GM12878 (cell line): ENCODE measurements at regions not wholly inside any gene's neighbourhood (a gene's known extent, or its start where the extent isn't known, plus 50 kb on each side); places are given as distances from the start of the nearest gene placed in this dataset.

Source experiments
- ATAC-seq: fragments of 200-7000 bp; cut with Tn5 transposase; 3 replicates; pipeline ENCODE4 v1.9.1; 2020; ENCODE audit warnings: mild to moderate bottlenecking, moderate library complexity
- BruUV-seq: library from RNA; stranded (reverse); fragments of 400-500 nt; replicated peaks from 2 replicates; lab custom pipeline; 2021; lab: Mats Ljungman, UMichigan
- CTCF ChIA-PET: fragments of 300-600 bp; sonication (Branson Sonifier 250); formaldehyde crosslinking; extraction: SDS; loops from one replicate; lab custom pipeline; 2021; ENCODE audit warnings: inconsistent platforms; lab: Yijun Ruan, JAX
- POLR2A ChIA-PET: fragments of 350-600 bp; formaldehyde crosslinking; extraction: SDS; loops from one replicate; lab custom pipeline; 2021; ENCODE audit warnings: inconsistent platforms; lab: Charles Lee
- RAD21 ChIA-PET: fragments of 300-600 bp; sonication (Branson Sonifier 250); formaldehyde crosslinking; loops from one replicate; lab custom pipeline; 2023; ENCODE audit warnings: antibody characterized with exemption; ENCODE audit not compliant: unreplicated experiment; lab: Charles Lee
- SMC1A ChIA-PET: fragments of 300-600 bp; sonication (Branson Sonifier 250); formaldehyde crosslinking; loops from one replicate; lab custom pipeline; 2023; ENCODE audit not compliant: unreplicated experiment, uncharacterized antibody; lab: Charles Lee
- DNase-seq: peaks from one replicate; pipeline ENCODE4 v3.0.0-alpha.2; 2011; ENCODE audit warnings: low read depth, low spot score
- FAIRE-seq: peaks from 3 replicates; lab custom pipeline; 2011; peaks lifted over from hg19 to GRCh38; lab: Jason Lieb, UNC
- H2AFZ ChIP-seq: 2 replicates; pipeline ENCODE4 v1.6.0; 2011; ENCODE audit warnings: low read depth, low read length, control low read depth; ENCODE audit not compliant: control insufficient read depth
- H3K27ac ChIP-seq: 2 replicates; pipeline ENCODE4 v1.5.1; 2011; ENCODE audit warnings: control low read depth; ENCODE audit not compliant: control insufficient read depth, insufficient read depth
- H3K27me3 ChIP-seq, 2 experiments: replicated peaks in 1 of 2; 2 replicates each; pipeline versions ENCODE4 v1.6.0 to v1.6.1; 2011; ENCODE audit warnings: low read length in 1 of 2; ENCODE audit not compliant: control insufficient read depth in 2 of 2, insufficient read depth in 2 of 2
- H3K36me3 ChIP-seq, 2 experiments: 2 replicates each; pipeline ENCODE4 v1.5.1; 2011; ENCODE audit warnings: low read length in 1 of 2; ENCODE audit not compliant: control insufficient read depth in 2 of 2, insufficient read depth in 2 of 2
- H3K4me1 ChIP-seq: 2 replicates; pipeline ENCODE4 v1.6.1; 2011; ENCODE audit warnings: mild to moderate bottlenecking, low read length, moderate library complexity, mixed read lengths; ENCODE audit not compliant: control insufficient read depth, insufficient read depth
- H3K4me2 ChIP-seq: 2 replicates; pipeline ENCODE4 v1.6.0; 2011; ENCODE audit warnings: control low read depth; ENCODE audit not compliant: control insufficient read depth, insufficient read depth
- H3K4me3 ChIP-seq: fragments of 200-600 bp; sonication (generic); 2 replicates; pipeline ENCODE4 v1.5.1; 2016
- H3K79me2 ChIP-seq: 2 replicates; pipeline ENCODE4 v1.6.0; 2011; ENCODE audit warnings: low read length; ENCODE audit not compliant: control insufficient read depth, insufficient read depth
- H3K9ac ChIP-seq: 2 replicates; pipeline ENCODE4 v1.8.0; 2011; ENCODE audit warnings: low read length, control low read depth, mixed read lengths; ENCODE audit not compliant: control insufficient read depth, insufficient read depth
- H3K9me3 ChIP-seq: replicated peaks from 3 replicates; pipeline ENCODE4 v1.5.1; 2011; ENCODE audit warnings: mild to moderate bottlenecking, low read length; ENCODE audit not compliant: control insufficient read depth, insufficient read depth
- H4K20me1 ChIP-seq: 2 replicates; pipeline ENCODE4 v1.6.0; 2011; ENCODE audit not compliant: control insufficient read depth, insufficient read depth
- CBX3 ChIP-seq: fragments of 200-600 bp; sonication (generic); IDR thresholded peaks from 2 replicates; pipeline ENCODE4 v1.6.1; 2016; ENCODE audit warnings: low read depth, borderline replicate concordance
- E4F1 ChIP-seq: fragments of 450-650 bp; IDR thresholded peaks from 2 replicates; pipeline ENCODE4 v1.6.1; 2018; ENCODE audit warnings: borderline replicate concordance, mild to moderate bottlenecking; ENCODE audit not compliant: partially characterized antibody
- GATAD2B ChIP-seq: fragments of 450-650 bp; conservative IDR thresholded peaks from 2 replicates; pipeline ENCODE4 v1.6.1; 2017; ENCODE audit warnings: low read depth, mild to moderate bottlenecking, moderate library complexity
- HDAC2 ChIP-seq: fragments of 200-600 bp; sonication (generic); IDR thresholded peaks from 2 replicates; pipeline ENCODE4 v1.6.1; 2017
- JUND ChIP-seq: IDR thresholded peaks from 2 replicates; pipeline ENCODE4 v1.6.1; 2012; ENCODE audit warnings: low read depth, mild to moderate bottlenecking, low read length, improper control_type of control experiment, moderate library complexity
- KAT2A ChIP-seq: conservative IDR thresholded peaks from 2 replicates; pipeline ENCODE4 v1.6.1; 2011; ENCODE audit warnings: low read depth, low read length; ENCODE audit not compliant: control insufficient read depth
- MEF2A ChIP-seq: IDR thresholded peaks from 2 replicates; pipeline ENCODE4 v1.6.1; 2011; ENCODE audit warnings: low read depth, mild to moderate bottlenecking, low read length, moderate library complexity; ENCODE audit not compliant: insufficient read depth
- PBX3 ChIP-seq: IDR thresholded peaks from 2 replicates; pipeline ENCODE4 v1.6.1; 2011; ENCODE audit warnings: mild to moderate bottlenecking, low read depth, low read length, moderate library complexity; ENCODE audit not compliant: insufficient replicate concordance
- POLR2AphosphoS2 ChIP-seq: IDR thresholded peaks from 2 replicates; pipeline ENCODE4 v1.6.1; 2011; ENCODE audit warnings: low read depth, mild to moderate bottlenecking, low read length, improper control_type of control experiment, moderate library complexity
- POU2F2 ChIP-seq: IDR thresholded peaks from 3 replicates; pipeline ENCODE4 v1.6.1; 2011; ENCODE audit warnings: low read depth, mild to moderate bottlenecking, low read length, borderline replicate concordance
- RBBP5 ChIP-seq: fragments of 200-600 bp; sonication (generic); conservative IDR thresholded peaks from 2 replicates; pipeline ENCODE4 v1.6.1; 2016
- SIN3A ChIP-seq: IDR thresholded peaks from 2 replicates; pipeline ENCODE4 v1.6.1; 2012; ENCODE audit warnings: low read depth, low read length, improper control_type of control experiment
- TCF12 ChIP-seq: IDR thresholded peaks from 2 replicates; pipeline ENCODE4 v1.6.1; 2011; ENCODE audit warnings: low read depth, mild to moderate bottlenecking, low read length
- YY1 ChIP-seq: IDR thresholded peaks from 2 replicates; pipeline ENCODE4 v1.6.1; 2011; ENCODE audit warnings: low read depth, mild to moderate bottlenecking, low read length
- ZBTB4 ChIP-seq: fragments of 450-650 bp; formaldehyde crosslinking; IDR thresholded peaks from 2 replicates; pipeline ENCODE4 v1.4.0; 2022; ENCODE audit warnings: mild to moderate bottlenecking, moderate library complexity
- ZNF384 ChIP-seq: IDR thresholded peaks from 2 replicates; pipeline ENCODE4 v1.6.1; 2012; ENCODE audit warnings: low read depth, mild to moderate bottlenecking, low read length, improper control_type of control experiment, borderline replicate concordance
- WGBS: methylation state at CpG from one replicate; pipeline ENCODE4 v1.1.6; 2016; ENCODE audit warnings: low lambda C conversion rate; ENCODE audit not compliant: insufficient replicate concordance, insufficient coverage; ENCODE audit errors: missing lambda C conversion rate; 5-methylcytosine and 5-hydroxymethylcytosine counted together
- in situ Hi-C: fragments of 300-500 bp; cut with MboI; formaldehyde crosslinking; loops from 9 replicates; pipeline ENCODE4 v1.14.3; 2018; ENCODE audit warnings: mixed read lengths
- intact Hi-C: fragments of 100-400 bp; cut with micrococcal nuclease; formaldehyde crosslinking; loops from one replicate; pipeline ENCODE4 v1.14.2; 2022; ENCODE audit not compliant: unreplicated experiment
- TF ChIP-seq, protein P1 (sequence below): fragments of 450-650 bp; IDR thresholded peaks from 2 replicates; pipeline ENCODE4 v1.6.1; 2017; ENCODE audit warnings: borderline replicate concordance

DNA sequence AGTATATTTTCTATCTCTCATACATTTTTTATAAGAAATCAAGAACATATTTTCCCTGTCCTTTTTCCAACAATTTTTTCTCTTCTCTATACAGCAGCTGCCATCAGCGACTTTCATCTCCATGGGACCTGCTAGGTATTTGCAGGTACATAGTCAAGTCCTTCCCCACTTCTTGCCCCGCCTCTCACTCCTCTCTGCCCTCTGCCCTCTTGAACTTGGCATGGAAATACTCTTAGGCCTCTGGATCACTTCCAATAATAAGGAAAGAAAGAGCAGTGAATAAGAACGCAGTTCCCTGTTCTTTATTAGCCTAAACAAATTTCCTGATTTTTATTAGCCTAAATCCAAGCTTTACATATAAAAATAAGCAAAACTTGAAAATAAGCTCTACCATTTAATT, 353.1 kb downstream of the SEC23A start (continued):
- TF ChIP-seq, protein P1, sequence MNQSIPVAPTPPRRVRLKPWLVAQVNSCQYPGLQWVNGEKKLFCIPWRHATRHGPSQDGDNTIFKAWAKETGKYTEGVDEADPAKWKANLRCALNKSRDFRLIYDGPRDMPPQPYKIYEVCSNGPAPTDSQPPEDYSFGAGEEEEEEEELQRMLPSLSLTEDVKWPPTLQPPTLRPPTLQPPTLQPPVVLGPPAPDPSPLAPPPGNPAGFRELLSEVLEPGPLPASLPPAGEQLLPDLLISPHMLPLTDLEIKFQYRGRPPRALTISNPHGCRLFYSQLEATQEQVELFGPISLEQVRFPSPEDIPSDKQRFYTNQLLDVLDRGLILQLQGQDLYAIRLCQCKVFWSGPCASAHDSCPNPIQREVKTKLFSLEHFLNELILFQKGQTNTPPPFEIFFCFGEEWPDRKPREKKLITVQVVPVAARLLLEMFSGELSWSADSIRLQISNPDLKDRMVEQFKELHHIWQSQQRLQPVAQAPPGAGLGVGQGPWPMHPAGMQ: no peak

GRCh38 chr14:38745861-38746260, 357.2 kb downstream of the SEC23A start:
- ATAC-seq (no peak), FAIRE-seq (no peak), DNase-seq (no peak)
- no peak overlapping the region for H3K4me3 ChIP-seq
- no peaks in the 10 kb centered on the region for H3K27me3 ChIP-seq
- H3K36me3 ChIP-seq: no peaks in the 10 kb centered on the region
- no peak overlapping the region for H3K9ac ChIP-seq
- H3K27ac ChIP-seq: no peak overlapping the region
- no peaks in the 10 kb centered on the region for H4K20me1 ChIP-seq
- H3K79me2 ChIP-seq: no peaks in the 10 kb centered on the region
- in situ Hi-C loops (no loop called here), intact Hi-C loops (no loop called here)
- no peaks in the 10 kb centered on the region for H3K4me1 ChIP-seq
- no peak overlapping the region for H2AFZ ChIP-seq
- BruUV-seq: no TSS peak
- no peaks in the 10 kb centered on the region for H3K9me3 ChIP-seq
- ChIA-PET SMC1A (no interaction called here), CTCF (no interaction called here), POLR2A (no interaction called here), RAD21 (no interaction called here)
- WGBS: 0% methylated on average over 1 of the region's 1 CpG
- H3K4me2 ChIP-seq: no peak overlapping the region
- TF ChIP-seq PBX3 (no peak), POLR2AphosphoS2 (no peak), CBX3 (no peak), ZNF384 (no peak), RBBP5 (no peak), KAT2A (no peak), MEF2A (no peak), ZBTB4 (CRISPR knock-in tag) (no peak), JUND (no peak), GATAD2B (no peak), TCF12 (no peak), YY1 (no peak), HDAC2 (no peak), SIN3A (no peak), E4F1 (no peak), POU2F2 (no peak)
